GM12864 (cell line): ENCODE measurements at regions not wholly inside any gene's neighbourhood (a gene's known extent, or its start where the extent isn't known, plus 50 kb on each side); places are given as distances from the start of the nearest gene placed in this dataset.

ENCODE experiments used
- DNase-seq: peaks from one replicate; pipeline ENCODE4 v3.0.0-alpha.2; 2011; ENCODE audit warnings: low read depth
- H3K4me3 ChIP-seq: 2 replicates; pipeline ENCODE4 v1.5.1; 2011; ENCODE audit warnings: mild to moderate bottlenecking, low read depth, low read length, control low read depth
- TF ChIP-seq, protein P1 (sequence below): IDR thresholded peaks from 2 replicates; pipeline ENCODE4 v1.5.1; 2011; ENCODE audit warnings: low read depth, mild to moderate bottlenecking, moderate library complexity, low read length, control low read depth, inconsistent platforms; ENCODE audit errors: missing control alignments

DNA sequence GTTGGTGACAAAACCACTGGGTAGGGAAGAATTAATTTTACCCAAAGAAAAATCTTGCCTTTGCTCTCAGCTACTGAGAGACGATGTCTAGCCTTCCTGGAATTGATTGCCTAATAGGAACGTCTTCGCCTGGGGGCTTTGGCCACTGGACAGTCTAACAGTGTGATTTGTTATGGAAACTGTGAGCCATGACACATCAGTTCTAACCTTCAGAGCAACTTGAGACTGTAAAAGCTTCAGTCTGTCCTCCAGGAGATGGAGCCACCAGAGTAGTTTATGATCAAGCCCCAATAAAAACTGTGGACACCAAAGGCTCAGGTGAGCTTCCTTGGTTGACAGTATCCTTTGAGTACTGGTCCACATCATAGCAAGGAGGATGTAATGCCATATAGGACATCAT lies 235.8 kb upstream of the TMCO5A start:
- TF ChIP-seq, protein P1, sequence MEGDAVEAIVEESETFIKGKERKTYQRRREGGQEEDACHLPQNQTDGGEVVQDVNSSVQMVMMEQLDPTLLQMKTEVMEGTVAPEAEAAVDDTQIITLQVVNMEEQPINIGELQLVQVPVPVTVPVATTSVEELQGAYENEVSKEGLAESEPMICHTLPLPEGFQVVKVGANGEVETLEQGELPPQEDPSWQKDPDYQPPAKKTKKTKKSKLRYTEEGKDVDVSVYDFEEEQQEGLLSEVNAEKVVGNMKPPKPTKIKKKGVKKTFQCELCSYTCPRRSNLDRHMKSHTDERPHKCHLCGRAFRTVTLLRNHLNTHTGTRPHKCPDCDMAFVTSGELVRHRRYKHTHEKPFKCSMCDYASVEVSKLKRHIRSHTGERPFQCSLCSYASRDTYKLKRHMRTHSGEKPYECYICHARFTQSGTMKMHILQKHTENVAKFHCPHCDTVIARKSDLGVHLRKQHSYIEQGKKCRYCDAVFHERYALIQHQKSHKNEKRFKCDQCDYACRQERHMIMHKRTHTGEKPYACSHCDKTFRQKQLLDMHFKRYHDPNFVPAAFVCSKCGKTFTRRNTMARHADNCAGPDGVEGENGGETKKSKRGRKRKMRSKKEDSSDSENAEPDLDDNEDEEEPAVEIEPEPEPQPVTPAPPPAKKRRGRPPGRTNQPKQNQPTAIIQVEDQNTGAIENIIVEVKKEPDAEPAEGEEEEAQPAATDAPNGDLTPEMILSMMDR = no peak
- DNase-seq = no peak
- H3K4me3 ChIP-seq = no peak overlapping the region

DNA sequence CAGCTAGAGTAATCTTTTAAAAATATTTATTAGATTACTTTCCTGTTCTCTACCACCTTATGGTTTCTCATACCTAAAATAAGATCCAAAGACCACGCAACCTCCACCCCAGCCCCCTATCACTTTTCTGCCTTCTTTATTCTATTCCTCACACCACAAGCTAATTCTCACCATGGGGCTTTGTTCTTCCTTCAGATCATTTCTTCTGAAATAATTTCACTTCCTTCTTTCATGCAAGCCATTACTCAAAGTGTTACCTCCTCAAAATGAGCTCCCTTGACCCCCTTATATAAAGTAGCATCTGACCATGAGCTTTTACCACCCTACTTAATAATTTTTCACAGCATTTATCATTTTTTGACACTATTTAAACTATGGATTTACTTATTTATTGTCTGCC lies 233.2 kb upstream of the TMCO5A start:
- no peak for DNase-seq

DNA sequence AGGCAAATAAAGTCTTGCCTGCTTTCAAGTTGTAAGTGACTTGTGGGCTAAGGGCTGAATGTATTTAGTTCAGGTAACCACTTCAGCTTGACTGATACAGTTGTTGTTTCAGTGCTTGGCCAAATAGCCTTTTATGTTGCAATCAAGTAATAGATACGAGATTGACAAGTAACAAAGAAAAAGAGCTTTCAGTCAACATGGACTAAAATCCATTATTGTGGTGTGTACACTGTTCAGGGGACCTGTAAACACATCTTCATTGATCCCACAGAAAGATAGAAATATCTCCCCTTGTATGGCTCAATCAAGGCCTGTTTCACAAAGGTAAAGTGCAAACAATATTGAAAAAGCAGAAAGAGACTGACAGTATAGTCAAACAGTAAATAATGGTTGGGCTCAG lies 224.8 kb upstream of the TMCO5A start:
- DNase-seq = no peak
- TF ChIP-seq, protein P1 = no peak
- H3K4me3 ChIP-seq = no peak overlapping the region

More for the DNA sequence above, 233.2 kb upstream of the TMCO5A start:
- H3K4me3 ChIP-seq = no peak overlapping the region
- TF ChIP-seq, protein P1 = no peak

DNA sequence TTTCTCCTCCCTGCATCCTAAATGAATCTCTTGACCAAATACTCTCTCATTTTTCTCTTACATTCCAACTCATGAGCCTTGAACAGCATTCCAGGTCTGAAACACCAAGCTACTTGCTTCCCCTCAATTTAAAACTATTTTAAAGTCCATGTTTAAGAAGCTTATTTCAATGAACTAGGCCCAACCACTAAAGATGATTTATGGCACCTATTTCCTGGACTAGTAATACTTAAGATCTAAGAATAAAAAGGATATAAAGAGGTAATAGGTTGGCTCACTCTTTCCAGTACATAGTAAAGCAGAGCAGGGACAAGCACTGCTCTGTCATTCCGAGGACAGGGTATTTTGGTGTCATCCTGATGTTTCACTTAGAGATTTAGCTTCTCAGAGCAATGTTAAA lies 219.3 kb upstream of the TMCO5A start:
- no peak for DNase-seq
- TF ChIP-seq, protein P1 = no peak
- no peak overlapping the region for H3K4me3 ChIP-seq

- no peak for DNase-seq
- TF ChIP-seq, protein P1 = no peak
- H3K4me3 ChIP-seq = no peak overlapping the region
Measured at GRCh38 chr15:37720267-37720666, 214.2 kb upstream of the TMCO5A start.

- H3K4me3 ChIP-seq = no peak overlapping the region
- DNase-seq = no peak
- TF ChIP-seq, protein P1 = no peak
Measured at GRCh38 chr15:37731146-37731746, 203.2 kb upstream of the TMCO5A start.

- no peak for DNase-seq
- TF ChIP-seq, protein P1 = no peak
- H3K4me3 ChIP-seq = no peak overlapping the region
Measured at GRCh38 chr15:37733628-37734027, 200.8 kb upstream of the TMCO5A start.
